HL-60 (cell line): ENCODE measurements at regions not wholly inside any gene's neighbourhood (a gene's known extent, or its start where the extent isn't known, plus 50 kb on each side); places are given as distances from the start of the nearest gene placed in this dataset.

Experiments
- DNase-seq, 2 experiments: peaks; one replicate each; pipeline ENCODE4 v3.0.0-alpha.2; 2010 to 2020; ENCODE audit warnings: low read depth in 1 of 2, low spot score in 1 of 2
- H3K27ac ChIP-seq: fragments of 250-450 bp; sonication (Bioruptor Pico); replicated peaks from 2 replicates; pipeline ENCODE4 v1.5.1; 2020; ENCODE audit warnings: mild to moderate bottlenecking, moderate library complexity
- H3K27me3 ChIP-seq: fragments of 250-450 bp; sonication (Bioruptor Pico); 2 replicates; pipeline ENCODE4 v1.5.1; 2021; ENCODE audit warnings: mild to moderate bottlenecking, moderate library complexity; ENCODE audit not compliant: insufficient read depth, poor library complexity, severe bottlenecking
- H3K4me3 ChIP-seq: replicated peaks from 2 replicates; pipeline ENCODE4 v1.5.1; 2011; ENCODE audit warnings: mild to moderate bottlenecking, control low read depth, low read length; ENCODE audit not compliant: insufficient read depth
- CTCF ChIP-seq: IDR thresholded peaks from one replicate; pipeline ENCODE4 v1.5.1; 2011; ENCODE audit warnings: low read length, control low read depth, inconsistent platforms; ENCODE audit not compliant: insufficient read depth
- GABPA ChIP-seq: IDR thresholded peaks from 2 replicates; pipeline ENCODE4 v1.6.1; 2012; ENCODE audit warnings: low read depth
- POLR2AphosphoS5 ChIP-seq: IDR thresholded peaks from 2 replicates; pipeline ENCODE4 v1.6.1; 2012; ENCODE audit warnings: low read depth
- REST ChIP-seq: IDR thresholded peaks from 2 replicates; pipeline ENCODE4 v1.6.1; 2012; ENCODE audit warnings: low read depth; ENCODE audit not compliant: insufficient replicate concordance
- SPI1 ChIP-seq: IDR thresholded peaks from 2 replicates; pipeline ENCODE4 v1.6.1; 2012; ENCODE audit warnings: low read depth, mild to moderate bottlenecking, borderline replicate concordance

- no peak overlapping the region for H3K27ac ChIP-seq
- H3K27me3 ChIP-seq = no peaks in the 10 kb centered on the region
- DNase-seq = no peak
- TF ChIP-seq POLR2AphosphoS5 (no peak), GABPA (no peak), REST (no peak), SPI1 (no peak), CTCF (no peak)
- H3K4me3 ChIP-seq = no peak overlapping the region
Observed at GRCh38 chr11:70530010-70530409, 131.7 kb downstream of the CTTN start.

- TF ChIP-seq GABPA (no peak), SPI1 (no peak), CTCF (no peak), POLR2AphosphoS5 (no peak), REST (no peak)
- H3K27me3 ChIP-seq = no peaks in the 10 kb centered on the region
- no peak overlapping the region for H3K27ac ChIP-seq
- no peak for DNase-seq
- no peak overlapping the region for H3K4me3 ChIP-seq
Observed at GRCh38 chr11:70530629-70531185, 132.4 kb downstream of the CTTN start.

- TF ChIP-seq SPI1 (no peak), REST (no peak), CTCF (no peak), POLR2AphosphoS5 (no peak), GABPA (no peak)
- DNase-seq = no peak
- no peaks in the 10 kb centered on the region for H3K27me3 ChIP-seq
- no peak overlapping the region for H3K27ac ChIP-seq
- no peak overlapping the region for H3K4me3 ChIP-seq
Observed at GRCh38 chr11:70531281-70532065, 133.1 kb downstream of the CTTN start.
